ENCODE measurements at regions not wholly inside any gene's neighbourhood (a gene's known extent, or its start where the extent isn't known, plus 50 kb on each side); places are given as distances from the start of the nearest gene placed in this dataset.

DNA sequence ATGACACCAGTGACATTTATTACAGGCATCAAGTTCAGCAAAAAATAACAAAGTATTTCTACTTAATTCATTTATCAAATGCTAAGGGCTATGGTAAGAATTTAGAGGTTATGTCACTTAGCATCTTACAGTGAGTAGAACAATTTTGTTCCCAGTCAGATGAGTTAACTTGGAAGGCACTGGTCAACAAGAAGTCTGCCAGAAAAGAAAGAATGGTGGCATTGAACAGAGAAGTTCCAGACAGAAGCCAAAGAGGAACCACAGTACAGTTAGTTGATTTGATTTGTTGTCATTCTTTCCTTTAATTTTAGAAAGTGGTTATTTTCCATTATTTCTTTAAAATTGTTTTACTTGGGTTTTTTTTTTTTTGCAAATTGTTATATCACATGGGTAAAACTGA, 232.2 kb upstream of the PKN2 start:
- DNase-seq (ENCODE audit: low read depth) = no peak
- H3K4me3 ChIP-seq (ENCODE audit: low read depth, low read length) = no peak overlapping the region
- TF ChIP-seq, protein P1, sequence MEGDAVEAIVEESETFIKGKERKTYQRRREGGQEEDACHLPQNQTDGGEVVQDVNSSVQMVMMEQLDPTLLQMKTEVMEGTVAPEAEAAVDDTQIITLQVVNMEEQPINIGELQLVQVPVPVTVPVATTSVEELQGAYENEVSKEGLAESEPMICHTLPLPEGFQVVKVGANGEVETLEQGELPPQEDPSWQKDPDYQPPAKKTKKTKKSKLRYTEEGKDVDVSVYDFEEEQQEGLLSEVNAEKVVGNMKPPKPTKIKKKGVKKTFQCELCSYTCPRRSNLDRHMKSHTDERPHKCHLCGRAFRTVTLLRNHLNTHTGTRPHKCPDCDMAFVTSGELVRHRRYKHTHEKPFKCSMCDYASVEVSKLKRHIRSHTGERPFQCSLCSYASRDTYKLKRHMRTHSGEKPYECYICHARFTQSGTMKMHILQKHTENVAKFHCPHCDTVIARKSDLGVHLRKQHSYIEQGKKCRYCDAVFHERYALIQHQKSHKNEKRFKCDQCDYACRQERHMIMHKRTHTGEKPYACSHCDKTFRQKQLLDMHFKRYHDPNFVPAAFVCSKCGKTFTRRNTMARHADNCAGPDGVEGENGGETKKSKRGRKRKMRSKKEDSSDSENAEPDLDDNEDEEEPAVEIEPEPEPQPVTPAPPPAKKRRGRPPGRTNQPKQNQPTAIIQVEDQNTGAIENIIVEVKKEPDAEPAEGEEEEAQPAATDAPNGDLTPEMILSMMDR (IDR thresholded peaks at IDR 0.05; ENCODE audit: insufficient read depth, low read depth, low read length) = no peak

DNA sequence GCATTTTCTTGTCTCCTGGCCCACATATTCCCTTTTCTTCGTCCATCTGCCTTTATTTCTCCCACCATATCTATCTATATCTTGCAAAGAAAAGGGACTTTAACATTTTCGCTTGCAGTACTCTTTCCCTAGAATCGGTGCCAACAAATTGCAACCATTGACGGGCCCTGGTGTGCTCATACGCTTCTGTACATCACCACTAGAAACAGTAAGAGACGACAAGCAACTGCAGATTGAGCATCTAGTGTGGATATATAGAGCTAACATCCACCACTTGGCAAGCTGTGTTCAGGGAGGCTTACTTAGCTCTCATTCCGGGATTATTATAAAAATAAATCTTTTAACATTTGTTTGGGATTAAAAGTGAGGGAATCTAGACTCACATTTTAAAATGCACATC, 230.8 kb upstream of the PKN2 start:
- TF ChIP-seq, protein P1 (IDR thresholded peaks at IDR 0.05; ENCODE audit: insufficient read depth, low read depth, low read length) = no peak
- H3K4me3 ChIP-seq (ENCODE audit: low read depth, low read length) = no peak overlapping the region
- no peak for DNase-seq (ENCODE audit: low read depth)

DNA sequence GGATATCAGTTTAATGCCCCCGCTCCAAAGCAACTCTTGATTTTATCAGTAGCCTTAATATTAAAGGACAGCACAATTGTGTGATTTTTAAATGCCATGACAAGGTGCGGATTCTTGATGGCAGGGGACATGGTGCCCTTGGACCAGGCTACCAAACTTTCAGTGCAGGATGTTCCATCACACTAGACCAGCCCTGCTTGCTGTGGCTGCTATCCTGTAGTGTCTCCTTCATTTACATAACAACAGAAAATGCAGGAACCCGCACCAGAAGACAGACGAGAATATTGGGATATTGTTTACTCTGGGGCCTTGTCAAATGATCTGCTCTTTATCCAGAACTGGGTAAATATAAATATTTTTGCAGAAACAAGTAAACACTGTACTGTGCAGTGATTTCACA, 229.3 kb upstream of the PKN2 start:
- no peak overlapping the region for H3K4me3 ChIP-seq (ENCODE audit: low read depth, low read length)
- DNase-seq (ENCODE audit: low read depth) = no peak

DNA sequence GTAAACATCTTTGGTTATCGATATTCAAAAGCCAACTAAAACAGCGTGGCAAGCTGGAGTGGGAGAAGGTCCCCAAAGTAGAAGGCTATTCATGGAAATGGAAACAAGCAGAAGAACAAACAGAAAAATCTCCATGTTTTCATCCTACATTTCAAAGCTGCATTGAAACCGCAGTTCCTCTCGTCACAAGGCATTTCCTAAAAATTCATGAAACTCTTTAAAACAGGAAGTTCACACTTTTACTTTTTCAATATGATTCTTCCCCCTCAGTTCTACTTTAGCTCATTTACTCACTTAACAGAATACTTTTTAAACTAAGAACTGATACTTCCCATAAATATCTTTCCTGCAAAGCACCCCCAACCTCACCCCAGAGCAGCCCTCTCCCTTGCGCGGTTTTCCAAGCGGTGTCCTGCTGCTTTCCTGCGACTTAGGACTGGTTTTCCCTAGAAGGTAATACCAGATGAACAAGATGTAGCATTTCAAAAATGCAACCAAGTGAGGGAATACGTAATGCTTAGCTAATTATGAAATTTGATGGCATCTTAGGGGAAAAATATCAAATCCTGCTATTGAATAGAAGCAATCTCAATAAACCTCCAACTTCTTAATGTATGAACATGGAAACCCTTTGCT, 228.3 kb upstream of the PKN2 start:
- H3K4me3 ChIP-seq (ENCODE audit: low read depth, low read length) = no peak overlapping the region
- TF ChIP-seq, protein P1 (IDR thresholded peaks at IDR 0.05; ENCODE audit: insufficient read depth, low read depth, low read length) = no peak
- DNase-seq (ENCODE audit: low read depth) = no peak

More for the DNA sequence above, 229.3 kb upstream of the PKN2 start:
- TF ChIP-seq, protein P1 (IDR thresholded peaks at IDR 0.05; ENCODE audit: insufficient read depth, low read depth, low read length) = no peak

DNA sequence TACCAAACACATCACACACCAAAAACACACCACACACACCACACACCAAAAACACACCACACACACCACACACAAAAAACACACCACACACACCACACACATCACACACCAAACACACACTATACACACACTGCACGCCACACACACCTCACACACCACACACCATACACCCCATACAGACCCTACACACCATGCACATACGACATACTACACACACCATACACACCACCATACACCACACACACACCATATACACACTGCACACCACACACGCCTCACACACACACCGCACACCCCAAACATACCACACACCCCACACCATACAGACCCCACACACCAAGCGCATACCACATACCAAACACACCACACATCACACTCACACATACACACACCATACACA, 226.9 kb upstream of the PKN2 start:
- H3K4me3 ChIP-seq (ENCODE audit: low read depth, low read length) = no peak overlapping the region
- TF ChIP-seq, protein P1 (IDR thresholded peaks at IDR 0.05; ENCODE audit: insufficient read depth, low read depth, low read length) = no peak
- DNase-seq (ENCODE audit: low read depth) = no peak

DNA sequence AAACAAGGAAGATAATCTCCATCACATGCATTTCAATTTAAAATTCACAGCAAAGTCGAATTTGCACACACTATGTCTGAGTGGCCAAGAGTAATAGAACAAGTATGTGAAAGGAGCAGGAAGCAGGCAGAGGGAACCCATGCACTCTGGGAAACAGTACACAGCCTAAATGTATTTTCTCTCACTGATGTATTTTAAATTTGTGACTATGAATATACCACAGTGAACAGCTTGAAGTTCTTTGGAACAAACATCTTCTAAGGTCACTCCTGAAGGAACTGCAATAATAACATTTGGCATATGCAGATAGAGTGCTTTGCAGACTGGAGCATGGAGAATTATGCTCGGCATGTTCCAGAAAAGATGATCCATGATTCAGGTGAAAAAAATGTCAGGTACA, 223.1 kb upstream of the PKN2 start:
- no peak for DNase-seq (ENCODE audit: low read depth)
- TF ChIP-seq, protein P1 (IDR thresholded peaks at IDR 0.05; ENCODE audit: insufficient read depth, low read depth, low read length) = no peak
- H3K4me3 ChIP-seq (ENCODE audit: low read depth, low read length) = no peak overlapping the region

DNA sequence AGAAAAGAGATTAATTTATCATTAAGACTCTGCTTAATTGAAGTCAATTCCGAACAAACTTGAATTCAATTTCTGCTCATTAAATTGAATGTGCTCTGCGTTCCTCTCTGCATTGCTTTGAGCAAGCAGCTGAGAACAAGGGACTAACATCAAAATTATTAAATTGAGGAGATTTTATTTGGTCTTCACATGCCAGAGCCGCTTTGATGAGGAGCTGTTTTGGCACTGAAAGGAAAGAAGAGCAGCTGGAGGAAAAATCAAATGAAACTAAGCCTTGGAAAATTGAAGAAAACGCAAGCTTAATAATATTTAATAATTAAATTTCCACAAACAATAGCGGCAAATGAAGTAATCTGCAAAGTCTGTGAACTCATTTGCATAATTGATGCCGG, 222.0 kb upstream of the PKN2 start:
- no peak for DNase-seq (ENCODE audit: low read depth)
- TF ChIP-seq, protein P1 (IDR thresholded peaks at IDR 0.05; ENCODE audit: insufficient read depth, low read depth, low read length) = no peak
- H3K4me3 ChIP-seq (ENCODE audit: low read depth, low read length) = peak overlapping the region; percentile 40
